H9 (cell line): ENCODE measurements at regions not wholly inside any gene's neighbourhood (a gene's known extent, or its start where the extent isn't known, plus 50 kb on each side); places are given as distances from the start of the nearest gene placed in this dataset.

ENCODE experiments used
- DNase-seq: peaks from one replicate; pipeline ENCODE4 v3.0.0-alpha.2; 2017
- H2AFZ ChIP-seq: one replicate; pipeline ENCODE4 v1.6.1; 2013; ENCODE audit warnings: mild to moderate bottlenecking, low read length, control low read depth, moderate library complexity
- H2AK5ac ChIP-seq: 2 replicates; pipeline ENCODE4 v1.6.1; 2013; ENCODE audit warnings: low read length, control low read depth, mixed read lengths; ENCODE audit not compliant: insufficient read length
- H2BK120ac ChIP-seq: one replicate; pipeline ENCODE4 v1.6.1; 2013; ENCODE audit warnings: low read depth, mild to moderate bottlenecking, low read length, control low read depth, inconsistent platforms; ENCODE audit not compliant: poor library complexity, severe bottlenecking
- H2BK12ac ChIP-seq: 2 replicates; pipeline ENCODE4 v1.6.1; 2013; ENCODE audit warnings: low read length, control low read depth, mixed read lengths, low read depth; ENCODE audit not compliant: insufficient read length
- H2BK15ac ChIP-seq: 2 replicates; pipeline ENCODE4 v1.6.1; 2013; ENCODE audit warnings: low read depth, low read length, control low read depth
- H2BK20ac ChIP-seq: one replicate; pipeline ENCODE4 v1.6.1; 2013; ENCODE audit warnings: low read depth, mild to moderate bottlenecking, low read length, control low read depth, inconsistent platforms; ENCODE audit not compliant: poor library complexity, severe bottlenecking
- H2BK5ac ChIP-seq: 2 replicates; pipeline ENCODE4 v1.6.1; 2013; ENCODE audit warnings: low read length, control low read depth, mixed read lengths; ENCODE audit not compliant: insufficient read length
- H3K14ac ChIP-seq: 2 replicates; pipeline ENCODE4 v1.6.1; 2013; ENCODE audit warnings: low read length, control low read depth; ENCODE audit not compliant: insufficient read depth
- H3K18ac ChIP-seq: 2 replicates; pipeline ENCODE4 v1.6.1; 2013; ENCODE audit warnings: low read depth, mild to moderate bottlenecking, mixed read lengths, low read length, control low read depth; ENCODE audit not compliant: insufficient read length
- H3K23ac ChIP-seq: 2 replicates; pipeline ENCODE4 v1.6.1; 2013; ENCODE audit warnings: low read length, control low read depth, mixed read lengths, low read depth; ENCODE audit not compliant: insufficient read length
- H3K23me2 ChIP-seq: 2 replicates; pipeline ENCODE4 v1.6.1; 2013; ENCODE audit warnings: low read depth, mild to moderate bottlenecking, mixed read lengths, low read length, control low read depth; ENCODE audit not compliant: insufficient read length, poor library complexity, severe bottlenecking
- H3K27ac ChIP-seq: 2 replicates; pipeline ENCODE4 v1.5.1; 2013; ENCODE audit warnings: low read length, control low read depth, mixed read lengths, low read depth; ENCODE audit not compliant: insufficient read length
- H3K27me3 ChIP-seq: 2 replicates; pipeline ENCODE4 v1.6.1; 2013; ENCODE audit warnings: low read length, control low read depth, inconsistent platforms; ENCODE audit not compliant: insufficient read depth
- H3K4ac ChIP-seq: 2 replicates; pipeline ENCODE4 v1.6.1; 2013; ENCODE audit warnings: low read depth, mild to moderate bottlenecking, control low read depth, inconsistent platforms, low read length, moderate library complexity
- H3K4me1 ChIP-seq: 2 replicates; pipeline ENCODE4 v1.6.1; 2013; ENCODE audit warnings: low read length, control low read depth, inconsistent platforms; ENCODE audit not compliant: insufficient read depth
- H3K4me2 ChIP-seq: 2 replicates; pipeline ENCODE4 v1.6.1; 2013; ENCODE audit warnings: low read length, control low read depth, mixed read lengths; ENCODE audit not compliant: insufficient read length, insufficient read depth
- H3K56ac ChIP-seq: 2 replicates; pipeline ENCODE4 v1.6.1; 2013; ENCODE audit warnings: low read depth, mild to moderate bottlenecking, mixed read lengths, low read length, control low read depth; ENCODE audit not compliant: insufficient read length
- H3K79me1 ChIP-seq: 2 replicates; pipeline ENCODE4 v1.6.1; 2013; ENCODE audit warnings: low read depth, mild to moderate bottlenecking, moderate library complexity, low read length, control low read depth, inconsistent platforms; ENCODE audit not compliant: insufficient read depth, poor library complexity, severe bottlenecking
- H3K79me2 ChIP-seq: 2 replicates; pipeline ENCODE4 v1.6.1; 2013; ENCODE audit warnings: low read length, control low read depth, inconsistent platforms; ENCODE audit not compliant: insufficient read depth
- H3K9ac ChIP-seq: 2 replicates; pipeline ENCODE4 v1.6.1; 2013; ENCODE audit warnings: low read length, control low read depth, mixed read lengths; ENCODE audit not compliant: insufficient read length; ENCODE audit errors: extremely low read depth
- H3K9me3 ChIP-seq: one replicate; pipeline ENCODE4 v1.6.1; 2013; ENCODE audit warnings: low read depth, low read length, inconsistent platforms; ENCODE audit not compliant: control insufficient read depth
- H3T11ph ChIP-seq: one replicate; pipeline ENCODE4 v1.6.1; 2013; ENCODE audit warnings: mild to moderate bottlenecking, low read length, control low read depth, inconsistent platforms
- H4K20me1 ChIP-seq: one replicate; pipeline ENCODE4 v1.6.1; 2013; ENCODE audit not compliant: control insufficient read depth, insufficient read length, insufficient read depth
- H4K5ac ChIP-seq: 2 replicates; pipeline ENCODE4 v1.6.1; 2013; ENCODE audit warnings: low read depth, mild to moderate bottlenecking, mixed read lengths, low read length, control low read depth; ENCODE audit not compliant: insufficient read length
- H4K8ac ChIP-seq: replicated peaks from 2 replicates; pipeline ENCODE4 v1.6.1; 2013; ENCODE audit warnings: low read length, control low read depth, mixed read lengths, low read depth; ENCODE audit not compliant: insufficient read length
- H4K91ac ChIP-seq: 2 replicates; pipeline ENCODE4 v1.6.1; 2013; ENCODE audit warnings: low read depth, mild to moderate bottlenecking, moderate library complexity, mixed read lengths, low read length, control low read depth; ENCODE audit not compliant: insufficient read length
- H3K27ac Mint-ChIP-seq, 3 experiments: 2 replicates in 2 of 3; 3 replicates in 1 of 3; pipeline ENCODE4 v1.8.0; 2020 to 2021; ENCODE audit warnings: mixed read lengths in 3 of 3, mild to moderate bottlenecking in 1 of 3, moderate library complexity in 1 of 3
- H3K27me3 Mint-ChIP-seq: 2 replicates; pipeline ENCODE4 v1.8.0; 2021; ENCODE audit warnings: low read depth, mild to moderate bottlenecking, moderate library complexity, mixed read lengths
- H3K36me3 Mint-ChIP-seq, 3 experiments: 2 replicates in 2 of 3; 3 replicates in 1 of 3; pipeline ENCODE4 v1.8.0; 2020 to 2021; ENCODE audit warnings: low read depth in 3 of 3, mixed read lengths in 3 of 3; ENCODE audit not compliant: insufficient read depth in 1 of 3
- H3K4me1 Mint-ChIP-seq, 2 experiments: 2 replicates each; pipeline ENCODE4 v1.8.0; 2020; ENCODE audit warnings: mixed read lengths in 2 of 2
- H3K4me3 Mint-ChIP-seq, 2 experiments: 2 replicates in 1 of 2; 3 replicates in 1 of 2; pipeline ENCODE4 v1.8.0; 2020 to 2021; ENCODE audit warnings: mild to moderate bottlenecking in 2 of 2, mixed read lengths in 2 of 2, moderate library complexity in 1 of 2
- H3K9me3 Mint-ChIP-seq, 2 experiments: 2 replicates in 1 of 2; 3 replicates in 1 of 2; pipeline ENCODE4 v1.8.0; 2020; ENCODE audit warnings: mild to moderate bottlenecking in 2 of 2, mixed read lengths in 2 of 2, moderate library complexity in 1 of 2
- CTCF ChIP-seq: fragments of 200-600 bp; sonication (generic); conservative IDR thresholded peaks from 3 replicates; pipeline ENCODE4 v1.8.0; 2021; ENCODE audit warnings: antibody characterized with exemption, mild to moderate bottlenecking
- WGBS: extraction: QIAGEN DNeasy Blood & Tissue Kit; methylation state at CpG from one replicate; pipeline ENCODE4 v1.1.7; 2013; ENCODE audit warnings: missing lambda C conversion rate, low lambda C conversion rate, mixed read lengths; ENCODE audit not compliant: insufficient read length; ENCODE audit errors: extremely low coverage; 5-methylcytosine and 5-hydroxymethylcytosine counted together

GRCh38 chr20:48556956-48557355 is 270.8 kb downstream of the PREX1 start:
- H3T11ph ChIP-seq: no peak overlapping the region
- no peak overlapping the region for H3K27ac ChIP-seq
- no peak overlapping the region for H2BK15ac ChIP-seq
- no CpG with 5 or more reads among the region's 6 CpGs for WGBS
- Mint-ChIP-seq H3K9me3 (no peaks in the 10 kb centered on the region; a peak in 1 of 5 replicates), H3K27ac (peak overlapping the region in 1 of 3 experiments; percentile 17; a peak in 1 of 7 replicates), H3K4me1 (peaks cover 10% of the 10 kb centered on the region in 2 experiments; a peak in 3 of 4 replicates), H3K4me3 (no peak overlapping the region), H3K36me3 (no peaks in the 10 kb centered on the region), H3K27me3 (no peaks in the 10 kb centered on the region)
- no peaks in the 10 kb centered on the region for H3K9me3 ChIP-seq
- no peaks in the 10 kb centered on the region for H3K27me3 ChIP-seq
- no peak overlapping the region for H3K9ac ChIP-seq
- no peaks in the 10 kb centered on the region for H3K4me1 ChIP-seq
- no peaks in the 10 kb centered on the region for H3K23me2 ChIP-seq
- H3K56ac ChIP-seq: no peak overlapping the region
- no peak overlapping the region for H3K23ac ChIP-seq
- no peak for TF ChIP-seq CTCF
- no peak overlapping the region for H3K14ac ChIP-seq
- no peak overlapping the region for H2BK120ac ChIP-seq
- no peak overlapping the region for H3K4ac ChIP-seq
- H2BK12ac ChIP-seq: no peak overlapping the region
- no peaks in the 10 kb centered on the region for H3K79me1 ChIP-seq
- no peaks in the 10 kb centered on the region for H4K20me1 ChIP-seq
- no peak overlapping the region for H2AFZ ChIP-seq
- H3K18ac ChIP-seq: no peak overlapping the region
- no peak overlapping the region for H2AK5ac ChIP-seq
- no peak for DNase-seq
- no peak overlapping the region for H2BK20ac ChIP-seq
- H3K4me2 ChIP-seq: no peak overlapping the region
- no peaks in the 10 kb centered on the region for H3K79me2 ChIP-seq
- H4K91ac ChIP-seq: no peak overlapping the region
- no peak overlapping the region for H4K8ac ChIP-seq
- no peak overlapping the region for H2BK5ac ChIP-seq
- no peak overlapping the region for H4K5ac ChIP-seq
